Spleen (tissue), 11 donors: ENCODE measurements at regions not wholly inside any gene's neighbourhood (a gene's known extent, or its start where the extent isn't known, plus 50 kb on each side); places are given as distances from the start of the nearest gene placed in this dataset.

Source experiments
- DNase-seq: peaks from one replicate; pipeline ENCODE4 v3.0.0-alpha.2; 2020
- H3K27ac ChIP-seq, 8 donors: fragments of 200-600 bp; sonication (generic) in 7 of 8; 1 replicate in 4 of 8; 2 replicates in 4 of 8; pipeline versions ENCODE4 v1.5.0 to v1.8.0; 2016 to 2021; ENCODE audit warnings: inconsistent platforms in 4 of 8, mild to moderate bottlenecking in 4 of 8, moderate library complexity in 1 of 8
- H3K27me3 ChIP-seq, 7 donors: fragments of 200-600 bp; sonication (generic) in 6 of 7; replicated peaks in 1 of 7; 1 replicate in 4 of 7; 2 replicates in 3 of 7; pipeline versions ENCODE4 v1.5.0 to v1.8.0; 2016 to 2021; ENCODE audit warnings: inconsistent platforms in 3 of 7, mild to moderate bottlenecking in 1 of 7
- H3K36me3 ChIP-seq, 6 donors: fragments of 200-600 bp; sonication (generic) in 5 of 6; 1 replicate in 4 of 6; 2 replicates in 2 of 6; pipeline versions ENCODE4 v1.5.0 to v1.8.0; 2016 to 2021; ENCODE audit warnings: inconsistent platforms in 2 of 6
- H3K4me1 ChIP-seq, 6 donors: fragments of 200-600 bp; sonication (generic) in 5 of 6; 1 replicate in 3 of 6; 2 replicates in 3 of 6; pipeline versions ENCODE4 v1.5.0 to v1.8.0; 2016 to 2021; ENCODE audit warnings: inconsistent platforms in 3 of 6
- H3K4me3 ChIP-seq, 8 donors: fragments of 200-600 bp; sonication (generic) in 7 of 8; 1 replicate in 4 of 8; 2 replicates in 4 of 8; pipeline versions ENCODE4 v1.5.0 to v1.8.0; 2016 to 2021; ENCODE audit warnings: inconsistent platforms in 4 of 8, mild to moderate bottlenecking in 4 of 8, moderate library complexity in 2 of 8
- H3K9me3 ChIP-seq, 8 donors: fragments of 200-600 bp; sonication (generic) in 7 of 8; 1 replicate in 4 of 8; 2 replicates in 4 of 8; pipeline versions ENCODE4 v1.5.0 to v1.8.0; 2016 to 2021; ENCODE audit warnings: inconsistent platforms in 4 of 8
- CTCF ChIP-seq, 11 experiments: fragments of 200-600 bp in 7 of 11; fragments of 450-650 bp in 4 of 11; sonication (generic) in 4 of 11; IDR thresholded peaks in 8 of 11; conservative IDR thresholded peaks in 3 of 11; 1 replicate in 7 of 11; 2 replicates in 4 of 11; pipeline versions ENCODE4 v1.4.0 to v1.8.0; 2016 to 2021; ENCODE audit warnings: antibody characterized with exemption in 11 of 11, inconsistent platforms in 4 of 11, mild to moderate bottlenecking in 1 of 11
- POLR2A ChIP-seq, 3 donors: fragments of 450-650 bp; IDR thresholded peaks; one replicate each; pipeline ENCODE4 v1.5.1; 2017; ENCODE audit warnings: antibody characterized with exemption in 3 of 3, mild to moderate bottlenecking in 1 of 3
- POLR2AphosphoS5 ChIP-seq, 3 donors: sonication (generic); formaldehyde crosslinking; IDR thresholded peaks; one replicate each; pipeline ENCODE4 v1.5.1; 2017; ENCODE audit warnings: antibody characterized with exemption in 3 of 3
- WGBS, 5 donors: extraction: QIAGEN DNeasy Blood & Tissue Kit in 3 of 5; methylation state at CpG; one replicate each; pipeline versions ENCODE4 v1.1.5 to v1.1.7; 2013 to 2018; 5-methylcytosine and 5-hydroxymethylcytosine counted together
- intact Hi-C: fragments of 100-400 bp; cut with DNase I; formaldehyde crosslinking; loops from one replicate; pipeline ENCODE4 v1.15.0; 2023; ENCODE audit warnings: low total_unique reads
- donor health status: healthy with polysubstance abuse.
- donor health status: DM: no; HTN: no; CAD: no; lungs with moderate emphysema.
- donor health status: DM: no; HTN: no; CAD: no.
- donor health status: Bipolar disorder and iron deficiency.
- donor health status: healthy.
- donor health status: DM: no; HTN: no; CAD: no.
- donor health status: DM: yes; HTN: yes; CAD: no.

- no peak overlapping the region for H3K4me3 ChIP-seq
- no peaks in the 10 kb centered on the region for H3K9me3 ChIP-seq
- no peak for DNase-seq
- whole genome bisulfite sequencing, 5 donors, result 66 to 84% (median 75%) methylated on average over 2 of the region's 2 CpGs
- H3K27ac ChIP-seq, result no peak overlapping the region
- H3K4me1 ChIP-seq, result no peaks in the 10 kb centered on the region
- TF ChIP-seq CTCF (IDR thresholded peaks at IDR 0.05 in 8 of 11, conservative IDR thresholded peaks at IDR 0.05 in 3 of 11) (no peak), POLR2A (IDR thresholded peaks at IDR 0.05) (no peak), POLR2AphosphoS5 (IDR thresholded peaks at IDR 0.05) (no peak)
- intact Hi-C loops, result no loop called here
- no peaks in the 10 kb centered on the region for H3K36me3 ChIP-seq
- H3K27me3 ChIP-seq, result no peaks in the 10 kb centered on the region
Measured at GRCh38 chr2:21811541-21811940, 687.8 kb downstream of the TDRD15 start.

GRCh38 chr2:21812766-21813165 lies 689.0 kb downstream of the TDRD15 start:
- H3K4me1 ChIP-seq, result no peaks in the 10 kb centered on the region
- H3K27me3 ChIP-seq, result no peaks in the 10 kb centered on the region
- WGBS, 5 donors, result 82 to 100% (median 86%) methylated on average over 1 of the region's 1 CpG
- no peak for DNase-seq
- TF ChIP-seq POLR2AphosphoS5 (IDR thresholded peaks at IDR 0.05), result no peak
- TF ChIP-seq CTCF (IDR thresholded peaks at IDR 0.05 in 8 of 11, conservative IDR thresholded peaks at IDR 0.05 in 3 of 11), result no peak
- TF ChIP-seq POLR2A (IDR thresholded peaks at IDR 0.05), result no peak
- no peaks in the 10 kb centered on the region for H3K36me3 ChIP-seq
- H3K9me3 ChIP-seq, result no peaks in the 10 kb centered on the region
- no peak overlapping the region for H3K4me3 ChIP-seq
- H3K27ac ChIP-seq, result no peak overlapping the region
- intact Hi-C loops, result no loop called here

GRCh38 chr2:21814588-21815149 lies 690.9 kb downstream of the TDRD15 start:
- Histone ChIP-seq H3K4me1 (no peaks in the 10 kb centered on the region), H3K4me3 (no peak overlapping the region), H3K27ac (no peak overlapping the region), H3K9me3 (peaks cover 0 to 6% (median 0%) of the 10 kb centered on the region in 8 donors), H3K36me3 (no peaks in the 10 kb centered on the region), H3K27me3 (no peaks in the 10 kb centered on the region)
- TF ChIP-seq POLR2AphosphoS5 (IDR thresholded peaks at IDR 0.05), result no peak
- TF ChIP-seq CTCF (IDR thresholded peaks at IDR 0.05 in 8 of 11, conservative IDR thresholded peaks at IDR 0.05 in 3 of 11), result no peak
- TF ChIP-seq POLR2A (IDR thresholded peaks at IDR 0.05), result no peak
- 69 to 86% (median 79%) methylated on average over 4 of the region's 4 CpGs for WGBS, 5 donors
- intact Hi-C loops, result no loop called here
- DNase-seq, result no peak

- no peak for TF ChIP-seq CTCF (IDR thresholded peaks at IDR 0.05 in 8 of 11, conservative IDR thresholded peaks at IDR 0.05 in 3 of 11)
- no peak for TF ChIP-seq POLR2AphosphoS5 (IDR thresholded peaks at IDR 0.05)
- TF ChIP-seq POLR2A (IDR thresholded peaks at IDR 0.05), result no peak
- H3K4me3 ChIP-seq, result no peak overlapping the region
- WGBS, 5 donors, result 70 to 82% (median 79%) methylated on average over 7 of the region's 7 CpGs
- no peak for DNase-seq
- H3K4me1 ChIP-seq, result no peaks in the 10 kb centered on the region
- no peak overlapping the region for H3K27ac ChIP-seq
- intact Hi-C loops, result no loop called here
- H3K27me3 ChIP-seq, result no peaks in the 10 kb centered on the region
- H3K36me3 ChIP-seq, result no peaks in the 10 kb centered on the region
- H3K9me3 ChIP-seq, result peaks cover 0 to 6% (median 0%) of the 10 kb centered on the region in 8 donors
Measured at GRCh38 chr2:21818212-21818795, 694.5 kb downstream of the TDRD15 start.
